ENCODE measurements at regions not wholly inside any gene's neighbourhood (a gene's known extent, or its start where the extent isn't known, plus 50 kb on each side); places are given as distances from the start of the nearest gene placed in this dataset.

GRCh38 chr11:110939471-110939870, 227.2 kb upstream of the ARHGAP20 start:
- H2BK120ac ChIP-seq (ENCODE audit: low read depth, low read length, poor library complexity, severe bottlenecking) = no peak overlapping the region
- H3K18ac ChIP-seq (ENCODE audit: insufficient read length, low read depth, low read length) = no peak overlapping the region
- no peak overlapping the region for H3K56ac ChIP-seq (ENCODE audit: insufficient read length, low read depth, low read length)
- H3K14ac ChIP-seq (ENCODE audit: insufficient read depth, low read length) = no peak overlapping the region
- H4K8ac ChIP-seq (replicated peaks; ENCODE audit: insufficient read length, low read depth, low read length) = no peak overlapping the region
- H2BK5ac ChIP-seq (ENCODE audit: insufficient read length, low read length) = no peak overlapping the region
- Mint-ChIP-seq H3K4me3 (no peak overlapping the region), H3K27me3 (ENCODE audit: low read depth) (no peaks in the 10 kb centered on the region; the same call in 1 of the 2 replicates), H3K36me3 (ENCODE audit: insufficient read depth in 1 of 3, low read depth in 3 of 3) (no peaks in the 10 kb centered on the region), H3K27ac (no peak overlapping the region), H3K9me3 (no peaks in the 10 kb centered on the region), H3K4me1 (peaks cover 0 to 2% of the 10 kb centered on the region in 2 experiments; a peak in 1 of 4 replicates)
- H2AFZ ChIP-seq (ENCODE audit: low read length) = no peak overlapping the region
- no peaks in the 10 kb centered on the region for H3K4me1 ChIP-seq (ENCODE audit: insufficient read depth, low read length)
- no peak overlapping the region for H2BK15ac ChIP-seq (ENCODE audit: low read depth, low read length)
- H3K79me2 ChIP-seq (ENCODE audit: insufficient read depth, low read length) = no peaks in the 10 kb centered on the region
- H3K9ac ChIP-seq (ENCODE audit: extremely low read depth, insufficient read length, low read length) = no peak overlapping the region
- no peak overlapping the region for H2AK5ac ChIP-seq (ENCODE audit: insufficient read length, low read length)
- H3K23ac ChIP-seq (ENCODE audit: insufficient read length, low read depth, low read length) = no peak overlapping the region
- H4K20me1 ChIP-seq (ENCODE audit: control insufficient read depth, insufficient read depth, insufficient read length) = no peaks in the 10 kb centered on the region
- H3K27ac ChIP-seq (ENCODE audit: insufficient read length, low read depth, low read length) = no peak overlapping the region
- DNase-seq = no peak
- H3K27me3 ChIP-seq (ENCODE audit: insufficient read depth, low read length) = no peaks in the 10 kb centered on the region
- WGBS (ENCODE audit: extremely low coverage, insufficient read length, low lambda C conversion rate) = no CpG with 5 or more reads among the region's 2 CpGs
- H4K91ac ChIP-seq (ENCODE audit: insufficient read length, low read depth, low read length) = no peak overlapping the region
- H3K23me2 ChIP-seq (ENCODE audit: insufficient read length, low read depth, low read length, poor library complexity, severe bottlenecking) = no peaks in the 10 kb centered on the region
- no peaks in the 10 kb centered on the region for H3K9me3 ChIP-seq (ENCODE audit: control insufficient read depth, low read depth, low read length)
- no peak overlapping the region for H4K5ac ChIP-seq (ENCODE audit: insufficient read length, low read depth, low read length)
- no peak overlapping the region for H3T11ph ChIP-seq (ENCODE audit: low read length)
- no peaks in the 10 kb centered on the region for H3K79me1 ChIP-seq (ENCODE audit: insufficient read depth, low read depth, low read length, poor library complexity, severe bottlenecking)
- H2BK12ac ChIP-seq (ENCODE audit: insufficient read length, low read depth, low read length) = no peak overlapping the region
- H2BK20ac ChIP-seq (ENCODE audit: low read depth, low read length, poor library complexity, severe bottlenecking) = no peak overlapping the region
- no peak for TF ChIP-seq CTCF (conservative IDR thresholded peaks at IDR 0.05)
- H3K4ac ChIP-seq (ENCODE audit: low read depth, low read length) = no peak overlapping the region
- H3K4me2 ChIP-seq (ENCODE audit: insufficient read depth, insufficient read length, low read length) = no peak overlapping the region
